ENCODE measurements at regions not wholly inside any gene's neighbourhood (a gene's known extent, or its start where the extent isn't known, plus 50 kb on each side); places are given as distances from the start of the nearest gene placed in this dataset.
"Not testable (repeated sequence)": the region's sequence is repeated elsewhere in the genome, so short reads cannot be mapped to it uniquely, and the experiment has no call there.

- DNase-seq (ENCODE audit: low read depth), result no peak
Observed at GRCh38 chr17:13442361-13442760, 159.4 kb downstream of the HS3ST3A1 start.

GRCh38 chr17:13441873-13442272 lies 159.9 kb downstream of the HS3ST3A1 start:
- no peak for DNase-seq (ENCODE audit: low read depth)

GRCh38 chr17:13437966-13438779 lies 163.6 kb downstream of the HS3ST3A1 start:
- DNase-seq (ENCODE audit: low read depth), result peak; percentile 83

GRCh38 chr17:13435230-13435629 lies 166.5 kb downstream of the HS3ST3A1 start:
- DNase-seq (ENCODE audit: low read depth), result no peak

- peak; percentile 90 for DNase-seq (ENCODE audit: low read depth)
Observed at GRCh38 chr17:13429201-13429600, 172.5 kb downstream of the HS3ST3A1 start.

GRCh38 chr17:13428611-13429042 lies 173.1 kb downstream of the HS3ST3A1 start:
- no peak for DNase-seq (ENCODE audit: low read depth)

- no peak for DNase-seq (ENCODE audit: low read depth)
Observed at GRCh38 chr17:13426991-13427390, 174.7 kb downstream of the HS3ST3A1 start.

- no peak for DNase-seq (ENCODE audit: low read depth)
Observed at GRCh38 chr17:13425390-13425789, 176.3 kb downstream of the HS3ST3A1 start.

GRCh38 chr17:13421581-13422130 lies 180.1 kb downstream of the HS3ST3A1 start:
- DNase-seq (ENCODE audit: low read depth), result peak; percentile 36

- DNase-seq (ENCODE audit: low read depth), result peak; percentile 70
Observed at GRCh38 chr17:13420878-13421277, 180.9 kb downstream of the HS3ST3A1 start.

- DNase-seq (ENCODE audit: low read depth), result no peak
Observed at GRCh38 chr17:13420418-13420826, 181.3 kb downstream of the HS3ST3A1 start.

- no peak for DNase-seq (ENCODE audit: low read depth)
Observed at GRCh38 chr17:13419676-13420075, 182.1 kb downstream of the HS3ST3A1 start.

- no peak for DNase-seq (ENCODE audit: low read depth)
Observed at GRCh38 chr17:13418891-13419290, 182.8 kb downstream of the HS3ST3A1 start.

GRCh38 chr17:13417381-13417950 lies 184.3 kb downstream of the HS3ST3A1 start:
- DNase-seq (ENCODE audit: low read depth), result no peak

- no peak for DNase-seq (ENCODE audit: low read depth)
Observed at GRCh38 chr17:13416748-13417363, 184.9 kb downstream of the HS3ST3A1 start.

GRCh38 chr17:13415871-13416416 lies 185.8 kb downstream of the HS3ST3A1 start:
- peak; percentile 96 for DNase-seq (ENCODE audit: low read depth)

- not testable (repeated sequence) for DNase-seq (ENCODE audit: low read depth)
Observed at GRCh38 chr17:13415200-13415599, 186.5 kb downstream of the HS3ST3A1 start.

- peak; percentile 25 for DNase-seq (ENCODE audit: low read depth)
Observed at GRCh38 chr17:13413001-13413400, 188.7 kb downstream of the HS3ST3A1 start.

- no peak for DNase-seq (ENCODE audit: low read depth)
Observed at GRCh38 chr17:13410874-13411273, 190.9 kb downstream of the HS3ST3A1 start.

- no peak for DNase-seq (ENCODE audit: low read depth)
Observed at GRCh38 chr17:13410214-13410613, 191.5 kb downstream of the HS3ST3A1 start.

GRCh38 chr17:13409455-13409854 lies 192.3 kb downstream of the HS3ST3A1 start:
- DNase-seq (ENCODE audit: low read depth), result no peak

GRCh38 chr17:13407381-13407780 lies 194.3 kb downstream of the HS3ST3A1 start:
- DNase-seq (ENCODE audit: low read depth), result no peak

Measured in M059J (cell line).